ENCODE measurements at regions not wholly inside any gene's neighbourhood (a gene's known extent, or its start where the extent isn't known, plus 50 kb on each side); places are given as distances from the start of the nearest gene placed in this dataset.

- Histone ChIP-seq H4K91ac (replicated peaks; ENCODE audit: insufficient read length, low read length) (no peak overlapping the region), H2BK5ac (ENCODE audit: low read depth, low read length) (no peak overlapping the region), H4K5ac (ENCODE audit: insufficient read length, low read depth, low read length) (no peak overlapping the region), H3K23ac (ENCODE audit: insufficient read length) (no peak overlapping the region), H2BK120ac (replicated peaks; ENCODE audit: low read depth, low read length) (no peak overlapping the region), H4K8ac (ENCODE audit: extremely low read depth, insufficient read depth, low read length) (no peak overlapping the region), H3K27me3 (replicated peaks in 1 of 4; ENCODE audit: control insufficient read depth in 3 of 4, extremely low read depth in 1 of 4, insufficient read depth in 3 of 4, low read length in 3 of 4) (no peaks in the 10 kb centered on the region), H3K23me2 (ENCODE audit: low read depth, low read length) (no peaks in the 10 kb centered on the region), H3K36me3 (ENCODE audit: control insufficient read depth in 2 of 4, insufficient read depth in 4 of 4, low read length in 3 of 4) (no peaks in the 10 kb centered on the region), H2BK20ac (ENCODE audit: low read length) (no peak overlapping the region), H2AK5ac (ENCODE audit: low read depth, low read length) (no peak overlapping the region), H4K20me1 (replicated peaks in 1 of 2; ENCODE audit: control insufficient read depth in 1 of 2, insufficient read depth in 2 of 2, low read length in 2 of 2) (no peaks in the 10 kb centered on the region), H3K9ac (replicated peaks in 1 of 4; ENCODE audit: extremely low read depth in 1 of 4, low read depth in 3 of 4, low read length in 3 of 4) (no peak overlapping the region), H2BK12ac (ENCODE audit: low read depth, low read length) (no peak overlapping the region), H3K4ac (replicated peaks; ENCODE audit: insufficient read length, low read depth, low read length) (no peak overlapping the region), H3K27ac (ENCODE audit: low read depth, low read length) (no peak overlapping the region), H3K79me2 (ENCODE audit: control insufficient read depth in 1 of 2, insufficient read depth in 2 of 2, low read length in 2 of 2) (no peaks in the 10 kb centered on the region), H3K14ac (ENCODE audit: insufficient read length) (no peak overlapping the region), H3K4me3 (ENCODE audit: extremely low read depth in 1 of 4, insufficient read depth in 2 of 4, low read depth in 3 of 4, low read length in 4 of 4) (no peak overlapping the region), H3K9me3 (ENCODE audit: insufficient read depth in 2 of 2, low read depth in 1 of 2, low read length in 1 of 2) (no peaks in the 10 kb centered on the region), H3K4me2 (ENCODE audit: insufficient read depth in 1 of 2, low read depth in 2 of 2, low read length in 2 of 2) (no peak overlapping the region), H2BK15ac (ENCODE audit: low read length) (no peak overlapping the region), H3K18ac (ENCODE audit: extremely low read depth, low read length) (no peak overlapping the region), H3K4me1 (replicated peaks in 1 of 4; ENCODE audit: control insufficient read depth in 3 of 4, insufficient read depth in 4 of 4, low read length in 3 of 4) (no peaks in the 10 kb centered on the region), H2AFZ (ENCODE audit: low read length) (no peak overlapping the region), H3K56ac (replicated peaks; ENCODE audit: insufficient read length, low read depth, low read length) (no peak overlapping the region), H3K79me1 (ENCODE audit: low read depth, low read length) (no peaks in the 10 kb centered on the region)
- peak; percentile 32 for FAIRE-seq
- DNase-seq (ENCODE audit: low read depth in 1 of 2, low spot score in 2 of 2) = no peak
- TF ChIP-seq POU5F1 (IDR thresholded peaks at IDR 0.05; ENCODE audit: low read depth, low read length) = no peak
- TF ChIP-seq POLR2AphosphoS5 (IDR thresholded peaks at IDR 0.05; ENCODE audit: low read depth, low read length) = no peak
- no peak for TF ChIP-seq TBP (IDR thresholded peaks at IDR 0.05; ENCODE audit: low read depth, low read length)
- TF ChIP-seq SIN3A (conservative IDR thresholded peaks at IDR 0.05 in 1 of 2, IDR thresholded peaks at IDR 0.05 in 1 of 2; ENCODE audit: low read depth in 1 of 2, low read length in 2 of 2) = no peak
- TF ChIP-seq SUZ12 (IDR thresholded peaks at IDR 0.05; ENCODE audit: low read length) = no peak
- no peak for TF ChIP-seq POLR2A (IDR thresholded peaks at IDR 0.05; ENCODE audit: control extremely low read depth in 1 of 2, low read depth in 2 of 2, low read length in 2 of 2)
- no peak for TF ChIP-seq USF2 (IDR thresholded peaks at IDR 0.05; ENCODE audit: low read length)
- TF ChIP-seq CBX5 (IDR thresholded peaks at IDR 0.05; ENCODE audit: low read depth, low read length) = no peak
- no peak for TF ChIP-seq TAF7 (optimal IDR thresholded peaks at IDR 0.05; ENCODE audit: borderline replicate concordance, low read depth, low read length)
- TF ChIP-seq TAF1 (IDR thresholded peaks at IDR 0.05; ENCODE audit: low read depth, low read length) = no peak
- TF ChIP-seq SRF (IDR thresholded peaks at IDR 0.05; ENCODE audit: low read depth, low read length) = no peak
- no peak for TF ChIP-seq HDAC6 (IDR thresholded peaks at IDR 0.05; ENCODE audit: low read depth, low read length)
- TF ChIP-seq EGR1 (IDR thresholded peaks at IDR 0.05; ENCODE audit: borderline replicate concordance, low read depth, low read length) = no peak
- no peak for TF ChIP-seq SP2 (IDR thresholded peaks at IDR 0.05; ENCODE audit: low read length)
- no peak for TF ChIP-seq ASH2L (IDR thresholded peaks at IDR 0.05; ENCODE audit: low read length)
- WGBS, 2 experiments (ENCODE audit: extremely low coverage in 1 of 2, insufficient coverage in 1 of 2, insufficient read length in 1 of 2, insufficient replicate concordance in 2 of 2, low coverage in 1 of 2, low lambda C conversion rate in 2 of 2, missing lambda C conversion rate in 1 of 2) = 76% methylated on average over 5 of the region's 5 CpGs; no CpG with 5 or more reads in 1 of the 2 experiments
- CTCF ChIA-PET (ENCODE audit: partially characterized antibody) = interaction anchor here (0.6 to 1.1 kb wide), 3 partner anchors 71 to 464 kb away, joined by 3 read pairs; no protein-coding TSS in a partner anchor
- POLR2A ChIA-PET (ENCODE audit: partially characterized antibody) = no interaction called here
Measured at GRCh38 chr1:172895050-172895460, 155.7 kb downstream of the TNFSF18 start.

All from H1 (cell line).